KMS-11 (cell line): ENCODE measurements at regions not wholly inside any gene's neighbourhood (a gene's known extent, or its start where the extent isn't known, plus 50 kb on each side); places are given as distances from the start of the nearest gene placed in this dataset.

ENCODE experiments used
- H2AFZ ChIP-seq: fragments of 200-600 bp; sonication (generic); 2 replicates; pipeline ENCODE4 v1.6.1; 2016; ENCODE audit warnings: antibody characterized with exemption, mixed run types, low read depth
- H3K27ac ChIP-seq: fragments of 200-600 bp; sonication (generic); 2 replicates; pipeline ENCODE4 v1.6.1; 2016; ENCODE audit warnings: mild to moderate bottlenecking, mixed run types
- H3K27me3 ChIP-seq: fragments of 200-600 bp; sonication (generic); 2 replicates; pipeline ENCODE4 v1.6.1; 2017; ENCODE audit warnings: mild to moderate bottlenecking, low read depth, mixed run types, moderate library complexity; ENCODE audit not compliant: insufficient read depth
- H3K36me3 ChIP-seq: fragments of 200-600 bp; sonication (generic); 2 replicates; pipeline ENCODE4 v1.6.1; 2017; ENCODE audit warnings: mild to moderate bottlenecking, mixed run types; ENCODE audit not compliant: insufficient read depth
- H3K4me1 ChIP-seq: fragments of 200-600 bp; sonication (generic); 2 replicates; pipeline ENCODE4 v1.6.1; 2016; ENCODE audit warnings: mild to moderate bottlenecking, low read depth, mixed run types; ENCODE audit not compliant: poor library complexity, severe bottlenecking
- H3K4me2 ChIP-seq: fragments of 200-600 bp; sonication (generic); 2 replicates; pipeline ENCODE4 v1.7.0; 2016; ENCODE audit warnings: mild to moderate bottlenecking, mixed run types
- H3K4me3 ChIP-seq: fragments of 200-600 bp; sonication (generic); IDR thresholded peaks from 2 replicates; pipeline ENCODE4 v1.6.1; 2017; ENCODE audit warnings: low read depth, low read length, mixed read lengths; ENCODE audit not compliant: insufficient read depth
- H3K79me2 ChIP-seq: fragments of 200-600 bp; sonication (generic); 2 replicates; pipeline ENCODE4 v1.6.1; 2016; ENCODE audit warnings: low read depth, mixed run types; ENCODE audit not compliant: insufficient read depth
- H3K9ac ChIP-seq: fragments of 200-600 bp; sonication (generic); 2 replicates; pipeline ENCODE4 v1.6.1; 2016; ENCODE audit warnings: mild to moderate bottlenecking, mixed run types
- H4K20me1 ChIP-seq: fragments of 200-600 bp; sonication (generic); 2 replicates; pipeline ENCODE4 v1.6.1; 2016; ENCODE audit warnings: mild to moderate bottlenecking, mixed run types; ENCODE audit not compliant: insufficient read depth
- CTCF ChIP-seq: fragments of 200-600 bp; sonication (generic); conservative IDR thresholded peaks from 2 replicates; pipeline ENCODE4 v1.6.1; 2017; ENCODE audit warnings: low read depth, mild to moderate bottlenecking, antibody characterized with exemption, low read length, moderate library complexity, mixed read lengths

GRCh38 chrX:110954428-110955100 is 141.4 kb upstream of the PAK3 start:
- H3K4me1 ChIP-seq: no peaks in the 10 kb centered on the region
- TF ChIP-seq CTCF: no peak
- H3K27me3 ChIP-seq: no peaks in the 10 kb centered on the region
- H2AFZ ChIP-seq: no peak overlapping the region
- no peaks in the 10 kb centered on the region for H3K79me2 ChIP-seq
- no peak overlapping the region for H3K27ac ChIP-seq
- no peaks in the 10 kb centered on the region for H3K36me3 ChIP-seq
- no peak overlapping the region for H3K4me2 ChIP-seq
- no peak overlapping the region for H3K4me3 ChIP-seq
- no peaks in the 10 kb centered on the region for H4K20me1 ChIP-seq
- H3K9ac ChIP-seq: no peak overlapping the region

GRCh38 chrX:110951472-110952269 is 144.3 kb upstream of the PAK3 start:
- H3K9ac ChIP-seq: no peak overlapping the region
- H3K4me3 ChIP-seq: no peak overlapping the region

GRCh38 chrX:110944751-110945675 is 149.4 kb upstream of the CHRDL1 start:
- no peak overlapping the region for H2AFZ ChIP-seq
- no peaks in the 10 kb centered on the region for H4K20me1 ChIP-seq
- H3K36me3 ChIP-seq: no peaks in the 10 kb centered on the region
- H3K27ac ChIP-seq: no peak overlapping the region
- no peak for TF ChIP-seq CTCF
- H3K79me2 ChIP-seq: no peaks in the 10 kb centered on the region
- H3K4me3 ChIP-seq: no peak overlapping the region
- H3K4me2 ChIP-seq: no peak overlapping the region
- no peak overlapping the region for H3K9ac ChIP-seq
- H3K4me1 ChIP-seq: no peaks in the 10 kb centered on the region
- H3K27me3 ChIP-seq: no peaks in the 10 kb centered on the region

More at GRCh38 chrX:110951472-110952269, 144.3 kb upstream of the PAK3 start:
- H3K79me2 ChIP-seq: no peaks in the 10 kb centered on the region
- no peak for TF ChIP-seq CTCF
- H3K27ac ChIP-seq: no peak overlapping the region
- no peaks in the 10 kb centered on the region for H3K4me1 ChIP-seq
- H3K4me2 ChIP-seq: no peak overlapping the region
- no peak overlapping the region for H2AFZ ChIP-seq
- H4K20me1 ChIP-seq: no peaks in the 10 kb centered on the region
- H3K27me3 ChIP-seq: no peaks in the 10 kb centered on the region
- no peaks in the 10 kb centered on the region for H3K36me3 ChIP-seq

GRCh38 chrX:110944311-110944750 is 148.7 kb upstream of the CHRDL1 start:
- Histone ChIP-seq H2AFZ (no peak overlapping the region), H3K36me3 (no peaks in the 10 kb centered on the region), H3K4me1 (no peaks in the 10 kb centered on the region), H3K79me2 (no peaks in the 10 kb centered on the region), H3K4me3 (no peak overlapping the region), H3K9ac (no peak overlapping the region), H3K27me3 (no peaks in the 10 kb centered on the region), H3K4me2 (no peak overlapping the region), H3K27ac (no peak overlapping the region), H4K20me1 (no peaks in the 10 kb centered on the region)
- no peak for TF ChIP-seq CTCF
